Gastrocnemius medialis (tissue), 4 donors: ENCODE measurements at regions not wholly inside any gene's neighbourhood (a gene's known extent, or its start where the extent isn't known, plus 50 kb on each side); places are given as distances from the start of the nearest gene placed in this dataset.

Source experiments
- POLR2A ChIP-seq, 2 donors: fragments of 450-650 bp; IDR thresholded peaks; one replicate each; pipeline ENCODE4 v1.6.1; 2017; ENCODE audit warnings: antibody characterized with exemption in 2 of 2, mild to moderate bottlenecking in 2 of 2, moderate library complexity in 2 of 2
- TF ChIP-seq, protein P1 (sequence below), 5 experiments: fragments of 450-650 bp in 3 of 5; fragments of 200-600 bp in 2 of 5; sonication (generic) in 2 of 5; IDR thresholded peaks in 4 of 5; conservative IDR thresholded peaks in 1 of 5; 1 replicate in 4 of 5; 2 replicates in 1 of 5; pipeline ENCODE4 v1.5.1; 2016 to 2019; ENCODE audit warnings: antibody characterized with exemption in 5 of 5, mild to moderate bottlenecking in 3 of 5, moderate library complexity in 3 of 5

DNA sequence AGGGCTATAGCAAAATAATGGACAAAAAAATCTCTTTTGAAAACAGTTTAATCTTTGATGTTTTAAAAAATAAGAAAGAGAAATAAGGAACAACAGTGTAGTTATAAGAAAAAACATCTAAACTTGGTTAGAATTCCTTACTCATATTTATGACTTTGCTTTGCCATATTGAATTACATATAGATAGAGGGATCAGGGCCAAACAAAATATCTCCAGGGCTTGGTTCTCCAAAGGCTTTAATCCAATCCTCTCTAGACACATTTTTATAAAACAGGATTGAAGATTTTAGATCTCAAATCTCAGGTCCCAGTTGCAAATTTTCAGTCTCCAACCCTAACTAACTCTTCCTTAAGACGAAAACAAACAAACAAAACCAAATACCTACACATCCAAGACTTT is 72.6 kb upstream of the RHOBTB1 start:
- TF ChIP-seq, protein P1, sequence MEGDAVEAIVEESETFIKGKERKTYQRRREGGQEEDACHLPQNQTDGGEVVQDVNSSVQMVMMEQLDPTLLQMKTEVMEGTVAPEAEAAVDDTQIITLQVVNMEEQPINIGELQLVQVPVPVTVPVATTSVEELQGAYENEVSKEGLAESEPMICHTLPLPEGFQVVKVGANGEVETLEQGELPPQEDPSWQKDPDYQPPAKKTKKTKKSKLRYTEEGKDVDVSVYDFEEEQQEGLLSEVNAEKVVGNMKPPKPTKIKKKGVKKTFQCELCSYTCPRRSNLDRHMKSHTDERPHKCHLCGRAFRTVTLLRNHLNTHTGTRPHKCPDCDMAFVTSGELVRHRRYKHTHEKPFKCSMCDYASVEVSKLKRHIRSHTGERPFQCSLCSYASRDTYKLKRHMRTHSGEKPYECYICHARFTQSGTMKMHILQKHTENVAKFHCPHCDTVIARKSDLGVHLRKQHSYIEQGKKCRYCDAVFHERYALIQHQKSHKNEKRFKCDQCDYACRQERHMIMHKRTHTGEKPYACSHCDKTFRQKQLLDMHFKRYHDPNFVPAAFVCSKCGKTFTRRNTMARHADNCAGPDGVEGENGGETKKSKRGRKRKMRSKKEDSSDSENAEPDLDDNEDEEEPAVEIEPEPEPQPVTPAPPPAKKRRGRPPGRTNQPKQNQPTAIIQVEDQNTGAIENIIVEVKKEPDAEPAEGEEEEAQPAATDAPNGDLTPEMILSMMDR (IDR thresholded peaks at IDR 0.05 in 4 of 5, conservative IDR thresholded peaks at IDR 0.05 in 1 of 5): no peak
- no peak for TF ChIP-seq POLR2A (IDR thresholded peaks at IDR 0.05)
